ENCODE measurements at regions not wholly inside any gene's neighbourhood (a gene's known extent, or its start where the extent isn't known, plus 50 kb on each side); places are given as distances from the start of the nearest gene placed in this dataset.

DNA sequence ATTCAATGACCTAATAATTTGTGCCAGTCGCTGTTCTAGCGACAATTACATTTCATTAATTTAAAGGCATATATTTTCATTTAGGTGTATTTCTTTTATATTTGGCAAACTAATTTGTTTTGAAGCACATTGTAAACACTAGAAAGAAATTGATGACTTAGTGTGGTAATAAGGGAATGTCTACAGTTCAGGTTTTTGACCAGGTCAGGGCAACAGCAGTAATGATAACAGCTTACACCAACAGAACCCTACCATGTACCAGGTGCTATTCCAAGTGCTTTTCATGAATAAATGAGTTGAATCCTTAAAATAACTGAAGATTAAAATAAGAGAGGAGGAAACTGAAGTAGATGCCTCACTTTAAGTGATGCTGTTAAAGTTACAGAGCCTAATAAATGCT, 85.4 kb upstream of the SLC38A2 start:
- Histone ChIP-seq H3K9ac (ENCODE audit: low read length) (no peak overlapping the region), H3K4me1 (ENCODE audit: insufficient read depth, low read length) (peaks cover 11% of the 10 kb centered on the region), H3K9me3 (ENCODE audit: low read length) (no peaks in the 10 kb centered on the region), H3K27me3 (ENCODE audit: control insufficient read depth in 1 of 2, insufficient read depth in 2 of 2, low read length in 2 of 2) (no peaks in the 10 kb centered on the region), H3K4me3 (ENCODE audit: low read depth in 1 of 2, low read length in 2 of 2) (no peak overlapping the region), H3K27ac (ENCODE audit: low read depth, low read length) (no peak overlapping the region), H3K36me3 (ENCODE audit: insufficient read depth, low read length) (no peaks in the 10 kb centered on the region)

- Histone ChIP-seq H3K27ac (ENCODE audit: low read depth, low read length) (no peak overlapping the region), H3K27me3 (ENCODE audit: control insufficient read depth in 1 of 2, insufficient read depth in 2 of 2, low read length in 2 of 2) (no peaks in the 10 kb centered on the region), H3K4me1 (ENCODE audit: insufficient read depth, low read length) (peaks cover 10% of the 10 kb centered on the region), H3K9me3 (ENCODE audit: low read length) (no peaks in the 10 kb centered on the region), H3K4me3 (ENCODE audit: low read depth in 1 of 2, low read length in 2 of 2) (no peak overlapping the region), H3K9ac (ENCODE audit: low read length) (no peak overlapping the region), H3K36me3 (ENCODE audit: insufficient read depth, low read length) (no peaks in the 10 kb centered on the region)
These were observed 84.1 kb upstream of the SLC38A2 start for GRCh38 chr12:46456356-46457334.

DNA sequence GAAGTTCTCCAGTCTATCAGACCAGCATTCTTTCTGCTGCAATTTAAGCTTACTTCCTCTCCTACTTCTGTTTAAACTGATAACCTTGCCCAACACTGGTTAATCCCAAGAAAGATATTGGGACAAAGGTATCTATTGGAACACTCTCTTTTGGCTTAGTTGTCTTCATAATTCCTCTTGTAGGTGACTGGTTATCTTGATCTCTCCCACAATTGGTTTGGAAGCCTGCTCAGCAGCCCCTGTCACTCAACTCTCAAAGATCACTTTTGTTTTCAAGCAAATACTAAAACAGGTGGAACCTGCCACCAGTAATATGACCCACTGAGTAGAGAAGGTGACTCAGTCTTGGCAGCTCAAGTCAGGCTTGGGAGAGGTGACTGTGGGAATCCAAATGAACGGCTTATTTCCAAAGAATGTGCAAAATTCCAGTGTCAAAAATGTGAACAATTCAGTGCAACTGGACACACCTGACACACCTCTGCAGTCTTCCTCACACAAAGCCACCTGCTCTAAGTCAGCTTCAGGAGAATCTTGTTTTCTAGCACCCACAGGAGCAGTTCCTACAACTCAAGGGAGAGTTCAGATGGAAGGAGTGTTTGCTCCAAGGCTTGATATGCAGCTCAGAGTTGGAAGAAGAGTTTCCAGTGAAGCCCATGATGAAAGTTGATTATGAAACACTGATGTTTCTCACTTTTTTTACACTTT, 83.2 kb upstream of the SLC38A2 start:
- no peaks in the 10 kb centered on the region for H3K27me3 ChIP-seq (ENCODE audit: control insufficient read depth in 1 of 2, insufficient read depth in 2 of 2, low read length in 2 of 2)
- no peaks in the 10 kb centered on the region for H3K9me3 ChIP-seq (ENCODE audit: low read length)
- H3K27ac ChIP-seq (ENCODE audit: low read depth, low read length) = no peak overlapping the region
- no peak overlapping the region for H3K4me3 ChIP-seq (ENCODE audit: low read depth in 1 of 2, low read length in 2 of 2)
- H3K36me3 ChIP-seq (ENCODE audit: insufficient read depth, low read length) = no peaks in the 10 kb centered on the region
- no peak overlapping the region for H3K9ac ChIP-seq (ENCODE audit: low read length)
- peaks cover 6% of the 10 kb centered on the region for H3K4me1 ChIP-seq (ENCODE audit: insufficient read depth, low read length)

DNA sequence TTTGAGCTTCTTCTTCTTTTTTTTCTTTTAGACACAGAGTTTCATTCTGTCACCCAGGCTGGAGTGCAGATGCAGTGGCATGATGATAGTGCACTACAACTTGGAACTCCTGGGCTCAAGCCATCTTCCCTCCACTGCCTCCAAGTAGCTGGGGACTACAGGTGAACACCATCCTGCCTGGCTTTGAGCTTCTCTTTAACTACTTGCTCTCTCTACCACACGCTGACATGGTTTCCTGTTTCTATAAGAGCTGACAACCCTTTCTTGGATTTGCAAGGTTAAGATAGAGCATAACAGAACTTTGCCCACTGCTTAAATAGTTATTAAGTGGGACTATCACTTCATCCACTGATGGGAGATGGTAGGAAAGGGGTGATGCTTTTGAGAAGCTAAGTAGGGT, 82.4 kb upstream of the SLC38A2 start:
- no peaks in the 10 kb centered on the region for H3K27me3 ChIP-seq (ENCODE audit: control insufficient read depth in 1 of 2, insufficient read depth in 2 of 2, low read length in 2 of 2)
- no peak overlapping the region for H3K27ac ChIP-seq (ENCODE audit: low read depth, low read length)
- peaks cover 13% of the 10 kb centered on the region for H3K4me1 ChIP-seq (ENCODE audit: insufficient read depth, low read length)
- no peak overlapping the region for H3K4me3 ChIP-seq (ENCODE audit: low read depth in 1 of 2, low read length in 2 of 2)
- no peaks in the 10 kb centered on the region for H3K36me3 ChIP-seq (ENCODE audit: insufficient read depth, low read length)
- no peaks in the 10 kb centered on the region for H3K9me3 ChIP-seq (ENCODE audit: low read length)
- H3K9ac ChIP-seq (ENCODE audit: low read length) = no peak overlapping the region

DNA sequence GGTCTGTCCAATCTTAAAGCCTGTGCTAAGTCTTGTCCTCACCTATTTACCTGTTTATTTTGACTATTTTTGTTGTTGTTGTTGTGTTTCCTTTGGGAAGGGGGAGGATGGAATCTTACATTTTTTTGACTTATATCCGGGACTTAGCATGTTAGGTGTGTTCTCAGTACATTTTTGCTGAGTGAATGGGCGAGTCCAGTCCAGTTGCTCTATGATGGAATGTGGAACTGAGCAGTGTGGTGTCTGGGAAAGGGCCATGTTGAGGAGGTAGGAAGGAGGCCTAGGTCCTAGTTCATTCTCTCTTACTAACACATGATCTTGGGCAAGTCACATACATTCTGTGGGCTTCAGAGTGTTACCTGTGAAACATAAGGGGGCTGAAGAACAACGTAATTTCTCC, 80.9 kb upstream of the SLC38A2 start:
- H3K4me3 ChIP-seq (ENCODE audit: low read depth in 1 of 2, low read length in 2 of 2) = no peak overlapping the region
- no peaks in the 10 kb centered on the region for H3K36me3 ChIP-seq (ENCODE audit: insufficient read depth, low read length)
- no peaks in the 10 kb centered on the region for H3K27me3 ChIP-seq (ENCODE audit: control insufficient read depth in 1 of 2, insufficient read depth in 2 of 2, low read length in 2 of 2)
- peaks cover 16% of the 10 kb centered on the region for H3K4me1 ChIP-seq (ENCODE audit: insufficient read depth, low read length)
- no peak overlapping the region for H3K9ac ChIP-seq (ENCODE audit: low read length)
- H3K27ac ChIP-seq (ENCODE audit: low read depth, low read length) = no peak overlapping the region
- no peaks in the 10 kb centered on the region for H3K9me3 ChIP-seq (ENCODE audit: low read length)

- peaks cover 16% of the 10 kb centered on the region for H3K4me1 ChIP-seq (ENCODE audit: insufficient read depth, low read length)
- no peaks in the 10 kb centered on the region for H3K27me3 ChIP-seq (ENCODE audit: control insufficient read depth in 1 of 2, insufficient read depth in 2 of 2, low read length in 2 of 2)
- H3K9me3 ChIP-seq (ENCODE audit: low read length) = no peaks in the 10 kb centered on the region
- no peak overlapping the region for H3K27ac ChIP-seq (ENCODE audit: low read depth, low read length)
- no peaks in the 10 kb centered on the region for H3K36me3 ChIP-seq (ENCODE audit: insufficient read depth, low read length)
- no peak overlapping the region for H3K9ac ChIP-seq (ENCODE audit: low read length)
- no peak overlapping the region for H3K4me3 ChIP-seq (ENCODE audit: low read depth in 1 of 2, low read length in 2 of 2)
These were observed 80.2 kb upstream of the SLC38A2 start for GRCh38 chr12:46452776-46453175.

GRCh38 chr12:46452061-46452615, 79.6 kb upstream of the SLC38A2 start:
- no peaks in the 10 kb centered on the region for H3K36me3 ChIP-seq (ENCODE audit: insufficient read depth, low read length)
- H3K27me3 ChIP-seq (ENCODE audit: control insufficient read depth in 1 of 2, insufficient read depth in 2 of 2, low read length in 2 of 2) = no peaks in the 10 kb centered on the region
- no peak overlapping the region for H3K27ac ChIP-seq (ENCODE audit: low read depth, low read length)
- H3K4me1 ChIP-seq (ENCODE audit: insufficient read depth, low read length) = peaks cover 16% of the 10 kb centered on the region
- no peaks in the 10 kb centered on the region for H3K9me3 ChIP-seq (ENCODE audit: low read length)
- no peak overlapping the region for H3K4me3 ChIP-seq (ENCODE audit: low read depth in 1 of 2, low read length in 2 of 2)
- no peak overlapping the region for H3K9ac ChIP-seq (ENCODE audit: low read length)

- Histone ChIP-seq H3K27ac (ENCODE audit: low read depth, low read length) (no peak overlapping the region), H3K9me3 (ENCODE audit: low read length) (no peaks in the 10 kb centered on the region), H3K4me1 (ENCODE audit: insufficient read depth, low read length) (peaks cover 19% of the 10 kb centered on the region), H3K4me3 (ENCODE audit: low read depth in 1 of 2, low read length in 2 of 2) (no peak overlapping the region), H3K27me3 (ENCODE audit: control insufficient read depth in 1 of 2, insufficient read depth in 2 of 2, low read length in 2 of 2) (no peaks in the 10 kb centered on the region), H3K36me3 (ENCODE audit: insufficient read depth, low read length) (no peaks in the 10 kb centered on the region), H3K9ac (ENCODE audit: low read length) (no peak overlapping the region)
These were observed 78.9 kb upstream of the SLC38A2 start for GRCh38 chr12:46451276-46452021.

- Histone ChIP-seq H3K4me3 (ENCODE audit: low read depth in 1 of 2, low read length in 2 of 2) (no peak overlapping the region), H3K36me3 (ENCODE audit: insufficient read depth, low read length) (no peaks in the 10 kb centered on the region), H3K9me3 (ENCODE audit: low read length) (no peaks in the 10 kb centered on the region), H3K27ac (ENCODE audit: low read depth, low read length) (no peak overlapping the region), H3K27me3 (ENCODE audit: control insufficient read depth in 1 of 2, insufficient read depth in 2 of 2, low read length in 2 of 2) (no peaks in the 10 kb centered on the region), H3K9ac (ENCODE audit: low read length) (no peak overlapping the region), H3K4me1 (ENCODE audit: insufficient read depth, low read length) (peaks cover 20% of the 10 kb centered on the region)
These were observed 77.7 kb upstream of the SLC38A2 start for GRCh38 chr12:46450279-46450748.

GRCh38 chr12:46449856-46450255, 77.3 kb upstream of the SLC38A2 start:
- no peak overlapping the region for H3K4me3 ChIP-seq (ENCODE audit: low read depth in 1 of 2, low read length in 2 of 2)
- no peaks in the 10 kb centered on the region for H3K27me3 ChIP-seq (ENCODE audit: control insufficient read depth in 1 of 2, insufficient read depth in 2 of 2, low read length in 2 of 2)
- H3K4me1 ChIP-seq (ENCODE audit: insufficient read depth, low read length) = peaks cover 20% of the 10 kb centered on the region
- no peak overlapping the region for H3K27ac ChIP-seq (ENCODE audit: low read depth, low read length)
- H3K36me3 ChIP-seq (ENCODE audit: insufficient read depth, low read length) = no peaks in the 10 kb centered on the region
- no peaks in the 10 kb centered on the region for H3K9me3 ChIP-seq (ENCODE audit: low read length)
- no peak overlapping the region for H3K9ac ChIP-seq (ENCODE audit: low read length)

GRCh38 chr12:46449316-46449715, 76.7 kb upstream of the SLC38A2 start:
- no peaks in the 10 kb centered on the region for H3K9me3 ChIP-seq (ENCODE audit: low read length)
- H3K27ac ChIP-seq (ENCODE audit: low read depth, low read length) = no peak overlapping the region

More at GRCh38 chr12:46449316-46449715, 76.7 kb upstream of the SLC38A2 start:
- Histone ChIP-seq H3K4me1 (ENCODE audit: insufficient read depth, low read length) (peaks cover 20% of the 10 kb centered on the region), H3K36me3 (ENCODE audit: insufficient read depth, low read length) (no peaks in the 10 kb centered on the region), H3K27me3 (ENCODE audit: control insufficient read depth in 1 of 2, insufficient read depth in 2 of 2, low read length in 2 of 2) (no peaks in the 10 kb centered on the region), H3K4me3 (ENCODE audit: low read depth in 1 of 2, low read length in 2 of 2) (no peak overlapping the region), H3K9ac (ENCODE audit: low read length) (no peak overlapping the region)
